ENCODE measurements at regions not wholly inside any gene's neighbourhood (a gene's known extent, or its start where the extent isn't known, plus 50 kb on each side); places are given as distances from the start of the nearest gene placed in this dataset.

DNA sequence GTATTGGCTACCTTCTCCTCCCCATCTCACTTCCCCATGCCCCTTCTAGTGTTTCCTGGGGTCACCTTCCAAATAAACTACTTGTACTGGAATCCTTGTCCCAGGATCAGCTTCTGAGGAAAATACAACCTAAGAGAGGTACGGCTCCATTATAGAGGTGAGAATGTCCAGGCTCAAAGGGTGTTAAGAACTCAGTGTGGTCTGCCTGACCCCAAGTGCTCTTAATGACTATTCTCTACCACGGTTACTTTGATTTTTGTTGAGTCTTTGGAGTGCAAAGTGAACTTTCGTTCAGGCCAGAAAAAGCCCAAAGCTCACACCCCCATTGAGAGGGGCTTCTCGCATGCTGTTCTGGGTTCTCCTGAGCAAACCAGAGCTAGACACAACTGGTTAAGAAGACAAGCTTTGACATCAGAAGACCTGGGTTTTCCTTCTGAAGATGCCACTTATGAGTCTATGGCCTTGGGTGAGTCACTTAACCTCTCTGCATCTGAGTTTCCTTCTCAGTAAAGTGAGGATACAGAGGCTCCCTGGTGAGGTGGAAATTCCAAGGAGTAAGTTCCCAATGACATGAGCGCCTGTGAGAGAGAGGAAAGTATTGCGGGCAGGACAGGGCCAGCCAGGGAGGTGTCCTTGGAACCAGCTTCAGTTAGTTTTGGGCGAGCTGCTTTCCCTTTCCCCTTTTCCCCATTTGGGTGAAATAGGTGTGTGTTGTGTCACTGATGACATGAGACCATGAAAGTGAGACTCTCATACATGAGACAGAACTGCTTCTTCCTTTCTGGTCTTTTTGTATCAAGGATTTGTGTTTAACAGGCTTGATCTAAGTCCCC is 475.0 kb upstream of the PROK2 start:
- Histone ChIP-seq H3K27ac (no peak overlapping the region), H3K36me3 (no peaks in the 10 kb centered on the region), H3K9me3 (no peaks in the 10 kb centered on the region), H3K4me1 (peaks cover 25% of the 10 kb centered on the region), H3K27me3 (no peaks in the 10 kb centered on the region), H3K4me3 (no peak overlapping the region)
- intact Hi-C loops (cut with DNase I) = no loop called here
- no peak for DNase-seq (ENCODE audit: extremely low spot score in 2 of 2)
- TF ChIP-seq, protein P1, sequence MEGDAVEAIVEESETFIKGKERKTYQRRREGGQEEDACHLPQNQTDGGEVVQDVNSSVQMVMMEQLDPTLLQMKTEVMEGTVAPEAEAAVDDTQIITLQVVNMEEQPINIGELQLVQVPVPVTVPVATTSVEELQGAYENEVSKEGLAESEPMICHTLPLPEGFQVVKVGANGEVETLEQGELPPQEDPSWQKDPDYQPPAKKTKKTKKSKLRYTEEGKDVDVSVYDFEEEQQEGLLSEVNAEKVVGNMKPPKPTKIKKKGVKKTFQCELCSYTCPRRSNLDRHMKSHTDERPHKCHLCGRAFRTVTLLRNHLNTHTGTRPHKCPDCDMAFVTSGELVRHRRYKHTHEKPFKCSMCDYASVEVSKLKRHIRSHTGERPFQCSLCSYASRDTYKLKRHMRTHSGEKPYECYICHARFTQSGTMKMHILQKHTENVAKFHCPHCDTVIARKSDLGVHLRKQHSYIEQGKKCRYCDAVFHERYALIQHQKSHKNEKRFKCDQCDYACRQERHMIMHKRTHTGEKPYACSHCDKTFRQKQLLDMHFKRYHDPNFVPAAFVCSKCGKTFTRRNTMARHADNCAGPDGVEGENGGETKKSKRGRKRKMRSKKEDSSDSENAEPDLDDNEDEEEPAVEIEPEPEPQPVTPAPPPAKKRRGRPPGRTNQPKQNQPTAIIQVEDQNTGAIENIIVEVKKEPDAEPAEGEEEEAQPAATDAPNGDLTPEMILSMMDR (IDR thresholded peaks at IDR 0.05) = no peak
- TF ChIP-seq POLR2A (IDR thresholded peaks at IDR 0.05) (no peak), POLR2AphosphoS5 (IDR thresholded peaks at IDR 0.05; ENCODE audit: insufficient read depth in 1 of 2, low read depth in 1 of 2) (no peak)

DNA sequence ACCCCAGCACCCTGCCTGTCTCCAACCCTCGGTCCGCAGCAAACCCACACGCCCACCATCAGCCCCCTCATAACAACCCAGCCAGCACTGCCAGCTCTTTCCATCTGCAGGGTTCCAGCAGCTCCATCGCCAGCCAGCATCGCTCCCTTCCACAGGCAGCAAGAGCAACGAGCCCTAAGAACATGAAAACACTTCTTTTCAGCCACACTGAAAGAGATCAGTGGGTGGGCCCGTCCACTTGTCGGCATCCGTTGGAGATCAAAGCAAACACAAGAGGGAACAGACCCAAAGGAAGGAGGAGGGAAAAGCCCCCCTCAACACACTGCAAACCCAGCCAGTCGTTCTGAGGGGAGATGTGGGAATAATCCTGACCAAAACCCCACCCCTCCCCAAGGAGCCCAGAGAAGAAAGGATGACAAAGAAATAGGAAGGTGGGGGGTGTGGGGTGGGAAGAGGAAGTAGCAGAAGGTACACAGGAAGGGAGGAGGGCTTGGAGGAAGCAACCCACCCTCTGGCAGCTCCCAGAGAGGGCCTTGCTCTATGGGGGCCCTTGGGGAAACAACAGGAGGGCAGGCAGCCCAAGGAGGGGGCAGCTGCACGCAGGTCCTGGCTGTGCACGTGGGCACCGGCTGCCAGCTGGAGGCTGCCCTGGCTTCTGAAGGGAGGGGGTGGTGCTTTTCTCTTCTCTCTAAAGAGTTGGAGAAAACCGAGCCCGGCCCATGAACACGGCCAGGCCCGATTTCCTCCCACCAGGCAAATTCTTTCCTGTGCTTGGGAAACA is 473.6 kb upstream of the PROK2 start:
- intact Hi-C loops (cut with DNase I) = no loop called here
- no peak for TF ChIP-seq POLR2AphosphoS5 (IDR thresholded peaks at IDR 0.05; ENCODE audit: insufficient read depth in 1 of 2, low read depth in 1 of 2)

DNA sequence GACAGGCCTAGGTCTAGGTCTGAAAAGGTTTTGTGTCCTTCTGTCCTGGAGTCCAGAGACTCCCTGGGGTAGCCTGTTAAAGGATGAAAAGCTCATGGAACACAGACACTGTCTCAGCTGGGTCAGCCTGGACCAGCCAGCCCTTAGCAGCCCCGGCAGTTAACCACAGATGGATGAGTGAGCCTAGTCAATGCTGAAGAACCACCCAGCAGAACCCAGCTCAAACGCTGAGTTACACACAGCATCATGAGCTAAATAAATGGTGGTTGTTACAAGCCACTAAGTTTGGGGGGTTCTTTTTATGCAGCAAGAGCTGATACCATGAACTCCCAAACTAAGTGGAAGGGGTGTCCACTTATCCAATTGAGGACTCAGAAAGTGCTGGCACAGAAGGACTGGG is 472.8 kb upstream of the PROK2 start:
- TF ChIP-seq POLR2AphosphoS5 (IDR thresholded peaks at IDR 0.05; ENCODE audit: insufficient read depth in 1 of 2, low read depth in 1 of 2) (no peak), POLR2A (IDR thresholded peaks at IDR 0.05) (no peak)
- TF ChIP-seq, protein P1 (IDR thresholded peaks at IDR 0.05) = no peak
- Histone ChIP-seq H3K27me3 (no peaks in the 10 kb centered on the region), H3K36me3 (no peaks in the 10 kb centered on the region), H3K27ac (no peak overlapping the region), H3K4me3 (no peak overlapping the region), H3K9me3 (no peaks in the 10 kb centered on the region), H3K4me1 (peaks cover 22% of the 10 kb centered on the region)
- DNase-seq (ENCODE audit: extremely low spot score in 2 of 2) = no peak
- intact Hi-C loops (cut with DNase I) = no loop called here

More for the DNA sequence above, 473.6 kb upstream of the PROK2 start:
- no peaks in the 10 kb centered on the region for H3K27me3 ChIP-seq
- no peaks in the 10 kb centered on the region for H3K9me3 ChIP-seq
- no peak for DNase-seq (ENCODE audit: extremely low spot score in 2 of 2)
- no peak overlapping the region for H3K4me3 ChIP-seq
- no peaks in the 10 kb centered on the region for H3K36me3 ChIP-seq
- peaks cover 25% of the 10 kb centered on the region for H3K4me1 ChIP-seq
- no peak overlapping the region for H3K27ac ChIP-seq

DNA sequence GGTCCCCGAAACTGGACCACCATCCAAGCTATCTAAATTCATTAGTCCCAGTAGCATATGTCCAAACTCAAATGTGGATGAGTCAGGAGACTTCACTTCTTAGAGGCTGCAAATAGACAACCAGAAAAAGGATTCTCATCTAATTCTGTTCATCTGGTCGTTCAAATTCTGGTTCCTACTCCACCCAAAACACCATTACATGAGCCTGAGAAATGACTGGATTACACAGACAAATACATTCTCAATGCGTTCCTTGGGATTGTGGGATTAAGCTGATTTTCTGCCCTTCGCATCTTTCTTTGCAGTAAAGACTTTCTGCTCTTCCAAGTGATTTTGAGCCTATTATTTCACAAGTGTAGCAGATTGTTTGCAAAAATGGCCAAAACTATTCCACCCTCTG is 472.3 kb upstream of the PROK2 start:
- Histone ChIP-seq H3K4me3 (no peak overlapping the region), H3K27me3 (no peaks in the 10 kb centered on the region), H3K9me3 (no peaks in the 10 kb centered on the region), H3K27ac (no peak overlapping the region), H3K36me3 (no peaks in the 10 kb centered on the region), H3K4me1 (peaks cover 17% of the 10 kb centered on the region)
- no peak for DNase-seq (ENCODE audit: extremely low spot score in 2 of 2)
- intact Hi-C loops (cut with DNase I) = no loop called here
- TF ChIP-seq POLR2AphosphoS5 (IDR thresholded peaks at IDR 0.05; ENCODE audit: insufficient read depth in 1 of 2, low read depth in 1 of 2) = no peak
- TF ChIP-seq, protein P1 (IDR thresholded peaks at IDR 0.05) = no peak
- TF ChIP-seq POLR2A (IDR thresholded peaks at IDR 0.05) = no peak

DNA sequence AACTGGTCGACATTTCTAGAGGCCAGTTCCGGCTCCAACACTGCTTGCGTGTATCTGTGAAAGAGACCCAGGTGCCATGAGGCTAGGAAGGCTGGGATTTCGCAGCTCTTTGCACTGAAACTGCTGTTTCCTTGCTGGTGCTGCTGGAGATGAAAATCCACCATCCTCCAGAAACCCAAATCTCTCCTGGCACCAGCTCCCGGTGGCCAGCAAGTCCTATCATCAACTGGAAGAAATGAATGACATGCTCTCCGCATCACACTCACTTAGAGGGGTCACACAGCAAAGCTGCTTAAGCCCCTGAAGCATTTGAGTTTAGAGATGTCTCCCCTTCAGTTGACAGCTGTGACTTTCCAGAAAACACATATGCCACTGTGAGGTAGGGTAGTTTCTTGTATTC is 471.8 kb upstream of the PROK2 start:
- Histone ChIP-seq H3K4me3 (no peak overlapping the region), H3K27ac (no peak overlapping the region), H3K4me1 (peaks cover 16% of the 10 kb centered on the region), H3K36me3 (no peaks in the 10 kb centered on the region), H3K27me3 (no peaks in the 10 kb centered on the region), H3K9me3 (no peaks in the 10 kb centered on the region)
- no peak for DNase-seq (ENCODE audit: extremely low spot score in 2 of 2)
- TF ChIP-seq POLR2AphosphoS5 (IDR thresholded peaks at IDR 0.05; ENCODE audit: insufficient read depth in 1 of 2, low read depth in 1 of 2) (no peak), POLR2A (IDR thresholded peaks at IDR 0.05) (no peak)
- TF ChIP-seq, protein P1 (IDR thresholded peaks at IDR 0.05) = no peak
- intact Hi-C loops (cut with DNase I) = no loop called here

Measured in vagina (tissue), 2 donors.